H54 (cell line): ENCODE measurements at regions not wholly inside any gene's neighbourhood (a gene's known extent, or its start where the extent isn't known, plus 50 kb on each side); places are given as distances from the start of the nearest gene placed in this dataset.

Experiments used
- DNase-seq: peaks from one replicate; pipeline ENCODE4 v3.0.0; 2011; ENCODE audit warnings: low spot score, mixed read lengths; ENCODE audit not compliant: insufficient read length
- FAIRE-seq: peaks from 3 replicates; lab custom pipeline; 2011; peaks lifted over from hg19 to GRCh38; lab: Jason Lieb, UNC
- POLR2A ChIP-seq: IDR thresholded peaks from 2 replicates; pipeline ENCODE4 v1.6.1; 2011; ENCODE audit warnings: low read depth, mild to moderate bottlenecking, low read length

DNA sequence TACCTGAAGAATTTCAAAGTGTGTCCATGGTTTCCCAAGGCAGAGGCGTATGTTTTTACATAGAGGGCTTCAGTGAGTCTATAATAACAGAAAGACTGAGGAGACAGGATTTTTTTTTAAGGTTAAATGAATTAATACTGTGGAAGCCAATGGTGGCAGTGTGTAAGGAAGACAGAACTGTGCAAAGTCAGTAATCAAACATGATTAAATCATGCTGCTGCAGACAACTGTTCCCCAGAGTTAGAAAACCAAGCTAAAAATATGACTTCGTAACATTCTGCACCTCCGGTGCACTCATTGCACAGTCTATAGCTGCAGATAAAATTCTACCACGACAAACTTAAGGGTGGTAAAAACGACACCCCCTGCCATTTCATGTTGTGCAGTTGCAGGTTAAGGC is 309.6 kb upstream of the TRIB2 start:
- no peak for FAIRE-seq
- no peak for TF ChIP-seq POLR2A
- no peak for DNase-seq

DNA sequence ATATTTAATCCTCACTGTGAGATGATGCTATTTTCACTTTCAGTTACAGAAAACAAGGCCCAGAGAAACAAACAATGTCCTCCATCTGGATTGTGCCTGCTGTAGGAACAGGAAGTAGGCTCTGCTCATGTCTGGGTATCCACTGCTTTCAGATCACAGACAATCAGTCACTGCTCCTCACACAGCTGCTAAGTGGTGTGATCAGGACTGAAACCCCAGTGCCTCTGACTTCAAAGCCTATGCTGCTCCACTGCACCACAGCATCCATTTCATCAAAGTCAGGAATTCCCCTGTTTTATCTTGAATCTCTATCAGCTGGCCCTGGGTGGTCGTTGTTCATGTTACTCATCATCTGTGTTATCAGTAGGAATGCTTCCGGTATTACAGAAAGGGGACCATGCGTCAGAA is 303.8 kb upstream of the TRIB2 start:
- TF ChIP-seq POLR2A: no peak
- no peak for DNase-seq
- no peak for FAIRE-seq

DNA sequence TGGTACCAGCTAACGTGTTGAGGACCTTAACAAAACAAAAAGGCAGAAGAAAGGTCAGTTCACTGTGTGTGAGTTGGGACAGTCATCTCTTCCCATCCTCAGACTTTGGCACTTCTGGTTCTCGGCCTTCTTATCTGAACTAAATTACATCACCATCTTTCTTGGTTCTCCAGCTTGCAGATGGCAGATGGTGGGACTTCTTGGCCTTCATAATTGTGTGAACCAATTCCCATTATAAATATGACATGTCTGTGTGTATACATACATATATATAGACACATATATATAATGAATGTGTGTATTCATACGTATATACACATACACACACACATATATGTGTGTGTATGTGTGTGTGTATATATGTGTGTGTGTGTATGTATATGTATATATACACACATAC is 301.2 kb upstream of the TRIB2 start:
- no peak for DNase-seq
- FAIRE-seq: no peak
- TF ChIP-seq POLR2A: no peak

DNA sequence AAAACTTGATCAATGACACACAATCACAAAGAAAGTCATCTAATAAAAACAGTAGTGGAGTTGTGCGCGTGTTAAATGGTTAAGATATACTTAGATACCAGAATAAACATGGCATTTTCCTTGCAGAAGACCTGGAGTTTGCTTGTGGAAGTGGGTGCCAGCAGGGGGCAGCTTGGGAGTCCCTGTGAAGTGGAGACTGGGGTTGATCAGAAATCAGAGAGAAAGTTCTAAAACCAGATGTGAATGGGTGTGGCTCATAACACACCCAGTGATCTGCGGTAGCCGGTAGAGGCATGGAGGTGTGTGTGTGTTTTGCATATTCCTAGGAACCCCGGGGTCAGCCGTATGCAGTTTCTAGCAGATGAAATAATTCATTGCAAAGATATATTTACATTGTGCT is 300.1 kb upstream of the TRIB2 start:
- FAIRE-seq (no peak), DNase-seq (no peak)
- TF ChIP-seq POLR2A: no peak

DNA sequence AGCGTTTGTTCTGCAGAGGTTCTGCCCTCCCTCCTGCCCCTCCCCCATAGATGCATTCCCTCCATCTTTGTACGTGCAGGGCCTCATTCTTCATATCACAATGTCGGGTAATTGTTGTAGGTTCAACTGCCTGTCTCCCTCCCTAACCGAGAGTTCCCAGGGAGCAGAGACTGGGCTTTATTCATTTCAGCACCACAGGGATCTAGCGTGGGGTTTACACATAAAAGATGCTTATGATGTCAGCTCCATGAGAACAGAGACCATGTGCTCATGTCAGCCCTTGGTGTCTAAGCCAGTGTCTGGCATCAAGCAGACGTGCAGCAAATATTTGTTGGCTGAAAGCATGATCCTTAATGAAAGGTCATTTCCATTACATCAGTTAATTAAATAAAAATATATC is 298.9 kb upstream of the TRIB2 start:
- no peak for TF ChIP-seq POLR2A
- FAIRE-seq (no peak), DNase-seq (no peak)

DNA sequence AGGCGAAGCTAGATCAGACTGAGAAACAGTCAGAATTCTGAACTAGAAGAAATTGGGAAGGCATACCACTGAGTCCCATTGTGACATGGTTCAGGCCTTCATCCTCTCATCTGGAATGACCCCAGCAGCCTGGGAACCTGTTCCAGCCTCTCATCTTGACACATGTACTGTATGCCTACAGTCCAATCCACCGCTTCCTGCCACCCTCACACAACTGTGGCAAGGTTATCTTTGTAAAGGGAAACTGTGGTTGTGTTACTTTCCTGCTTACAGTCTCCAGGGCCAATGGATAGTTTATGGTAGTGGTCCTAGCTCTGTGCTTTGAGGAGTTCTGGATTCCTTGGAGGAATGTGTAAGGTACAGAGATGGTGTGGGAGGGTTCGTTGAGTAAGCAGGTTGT is 296.9 kb upstream of the TRIB2 start:
- no peak for TF ChIP-seq POLR2A
- DNase-seq: no peak
- FAIRE-seq: no peak

DNA sequence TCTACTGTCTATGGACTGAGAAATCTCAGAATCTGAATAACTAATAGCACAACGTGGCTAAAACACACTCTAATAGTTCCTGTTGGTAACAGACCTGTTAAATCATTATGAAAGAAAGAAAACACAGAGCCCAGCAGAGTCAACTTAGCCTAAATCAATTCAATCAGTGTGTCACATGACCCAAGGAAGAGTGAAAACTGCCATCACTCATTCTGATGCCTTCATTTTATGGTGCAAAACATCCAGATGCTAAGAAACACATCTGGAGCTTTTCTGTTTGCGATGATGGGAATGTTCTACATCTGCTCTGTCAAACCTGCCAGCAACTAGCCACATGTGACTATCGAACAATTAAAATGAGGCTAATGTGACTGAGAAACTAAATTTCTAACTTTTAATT is 295.7 kb upstream of the TRIB2 start:
- no peak for TF ChIP-seq POLR2A
- no peak for DNase-seq

GRCh38 chr2:12424219-12424618 is 292.5 kb upstream of the TRIB2 start:
- TF ChIP-seq POLR2A: no peak
- DNase-seq: no peak
- FAIRE-seq: no peak

More for the DNA sequence above, 295.7 kb upstream of the TRIB2 start:
- no peak for FAIRE-seq

GRCh38 chr2:12424809-12425208 is 291.9 kb upstream of the TRIB2 start:
- no peak for FAIRE-seq
- TF ChIP-seq POLR2A: no peak
- DNase-seq: no peak

- no peak for FAIRE-seq
- TF ChIP-seq POLR2A: no peak
Measured at GRCh38 chr2:12428324-12428723, 288.4 kb upstream of the TRIB2 start.

GRCh38 chr2:12428786-12429185 is 287.9 kb upstream of the TRIB2 start:
- FAIRE-seq (no peak), DNase-seq (no peak)
- no peak for TF ChIP-seq POLR2A

More at GRCh38 chr2:12428324-12428723, 288.4 kb upstream of the TRIB2 start:
- no peak for DNase-seq

DNA sequence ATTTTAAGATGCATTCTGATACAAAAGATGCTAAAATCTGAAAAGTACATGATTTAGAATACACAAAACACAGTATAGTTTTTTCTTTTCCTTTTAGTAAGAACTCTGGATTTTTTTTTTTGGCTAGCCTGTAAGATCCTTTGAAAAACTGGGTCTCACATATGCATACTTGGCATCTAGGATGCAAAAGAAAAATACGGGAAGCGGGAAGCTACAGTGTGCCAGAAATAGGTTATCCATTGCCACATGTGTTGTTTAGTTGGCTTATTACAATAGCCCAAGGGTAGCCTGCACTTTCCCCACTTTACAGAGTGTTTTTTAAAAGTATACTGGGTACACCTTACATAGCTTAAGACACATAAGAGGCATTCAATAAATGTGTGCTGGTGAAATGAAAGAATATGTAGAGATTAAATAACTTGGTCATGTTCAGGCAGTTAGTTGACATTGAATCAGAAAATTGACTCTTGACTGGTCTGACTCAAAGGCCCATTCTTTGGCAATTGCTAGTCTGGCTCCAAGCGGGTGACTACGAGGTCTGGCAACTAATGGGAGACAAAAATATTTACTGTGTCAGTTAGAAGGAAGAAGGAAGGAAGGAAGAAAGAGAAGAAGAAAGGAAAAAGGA is 286.8 kb upstream of the TRIB2 start:
- FAIRE-seq: no peak

GRCh38 chr2:12430407-12431133 is 286.2 kb upstream of the TRIB2 start:
- DNase-seq (no peak), FAIRE-seq (no peak)
- TF ChIP-seq POLR2A: no peak

More for the DNA sequence above, 286.8 kb upstream of the TRIB2 start:
- DNase-seq: no peak
- TF ChIP-seq POLR2A: no peak

- no peak for TF ChIP-seq POLR2A
- no peak for DNase-seq
- FAIRE-seq: no peak
Measured at GRCh38 chr2:12432985-12433625, 283.6 kb upstream of the TRIB2 start.
